GM18907 (cell line): ENCODE measurements at regions not wholly inside any gene's neighbourhood (a gene's known extent, or its start where the extent isn't known, plus 50 kb on each side); places are given as distances from the start of the nearest gene placed in this dataset.
"Not testable (repeated sequence)": the region's sequence is repeated elsewhere in the genome, so short reads cannot be mapped to it uniquely, and the experiment has no call there.

Experiments
- ATAC-seq: cut with Tn5 transposase; IDR thresholded peaks from one replicate; pipeline ENCODE4 v1.9.1; 2021; ENCODE audit warnings: mild to moderate bottlenecking, moderate library complexity; ENCODE audit not compliant: unreplicated experiment

DNA sequence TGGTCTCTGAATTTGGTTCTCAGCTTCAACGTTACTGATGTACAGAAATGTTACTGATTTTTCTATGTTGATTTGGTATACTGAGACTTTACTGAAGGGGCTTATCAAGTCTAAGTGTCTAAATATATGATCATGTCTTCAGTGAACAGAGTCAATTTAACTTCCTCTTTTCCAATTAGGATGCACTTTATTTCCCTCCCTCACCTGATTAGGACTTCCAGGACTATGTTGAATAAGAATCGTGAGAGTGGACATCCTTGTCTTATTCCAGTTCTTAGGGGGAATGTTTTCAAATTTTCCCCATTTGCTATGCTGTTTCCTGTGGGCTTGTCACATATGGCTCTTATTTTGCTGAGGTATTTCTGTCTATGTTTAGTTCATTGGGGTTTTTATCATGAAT, 349.5 kb downstream of the PRR16 start:
- ATAC-seq, result no peak

DNA sequence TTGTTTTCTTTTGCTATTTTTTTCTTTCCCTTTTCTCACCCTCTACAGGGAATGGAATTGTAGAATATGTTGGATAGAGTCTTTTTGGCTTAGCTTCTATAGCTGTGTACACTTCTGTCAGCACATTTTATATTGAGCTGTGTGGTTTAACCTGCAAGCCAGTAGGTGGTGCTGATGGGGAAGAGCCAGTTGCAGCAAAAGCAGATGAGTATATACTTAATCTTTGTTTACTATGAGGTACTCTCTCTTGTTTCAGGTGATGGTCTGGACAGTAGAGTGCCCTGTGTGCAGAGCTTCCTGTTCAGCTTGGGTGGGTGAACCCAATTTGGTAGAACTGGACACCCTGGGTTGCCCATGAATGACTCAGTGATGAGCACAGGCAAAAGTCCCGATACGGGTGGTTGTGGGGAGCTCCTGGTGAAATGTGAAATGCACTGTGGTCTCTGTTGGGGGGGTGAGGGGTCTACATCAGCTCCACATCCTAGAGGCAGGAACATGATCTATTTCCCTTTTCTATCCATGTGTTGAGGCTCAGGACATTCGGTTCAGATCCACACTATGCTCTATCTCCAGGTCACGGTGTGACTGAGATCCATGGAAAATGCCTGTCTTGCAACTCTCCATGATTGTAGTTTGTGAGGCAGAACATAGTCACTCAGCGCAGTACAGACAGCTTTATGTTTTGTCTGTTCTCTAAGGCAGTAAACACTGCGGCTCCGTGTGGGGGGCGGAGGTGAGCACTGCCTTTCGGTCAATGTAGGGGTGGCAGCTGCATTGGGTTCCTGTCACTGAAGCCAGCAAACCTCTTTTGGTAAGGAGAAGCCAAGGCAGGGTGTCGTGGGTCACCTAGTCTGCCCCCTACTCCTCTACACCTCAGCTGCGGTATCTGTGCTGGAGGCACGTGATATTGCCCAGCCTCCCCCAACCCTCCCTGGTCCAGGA, 353.2 kb downstream of the PRR16 start:
- ATAC-seq, result no peak

DNA sequence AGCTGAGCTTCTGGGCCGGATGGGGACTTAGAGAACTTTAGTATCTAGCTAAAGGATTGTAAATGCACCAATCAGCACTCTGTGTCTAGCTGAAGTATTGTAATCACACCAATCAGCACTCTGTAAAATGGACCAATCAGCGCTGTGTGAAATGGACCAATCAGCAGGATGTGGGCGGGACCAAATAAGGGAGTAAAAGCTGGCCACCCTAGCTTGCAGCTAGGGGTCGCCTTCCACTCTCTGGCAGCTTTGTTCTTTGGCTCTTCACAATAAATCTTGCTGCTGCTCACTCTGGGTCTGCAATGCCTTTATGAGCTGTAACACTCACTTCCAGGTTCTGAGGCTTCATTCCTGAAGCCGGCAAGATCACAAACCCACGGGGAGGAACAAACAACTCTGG, 354.0 kb downstream of the PRR16 start:
- no peak for ATAC-seq

DNA sequence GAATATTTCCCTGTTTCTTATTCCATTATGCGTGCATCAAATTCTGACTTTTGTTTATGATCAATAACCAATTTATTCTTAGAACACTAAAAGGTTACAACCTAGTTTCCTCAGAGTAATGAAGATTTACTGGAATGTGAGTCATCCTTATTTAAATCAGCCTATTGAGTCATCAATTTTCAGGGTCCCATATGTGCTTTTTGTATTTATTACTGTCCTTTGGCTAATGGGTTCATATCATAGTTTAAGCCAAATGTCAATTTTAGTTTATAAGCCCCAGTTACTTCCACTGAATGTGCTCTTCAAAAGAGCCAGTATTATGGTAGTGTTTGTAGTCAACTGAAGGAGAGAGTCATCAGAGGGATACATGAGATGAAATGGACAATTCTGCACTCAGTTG, 359.2 kb downstream of the PRR16 start:
- no peak for ATAC-seq

DNA sequence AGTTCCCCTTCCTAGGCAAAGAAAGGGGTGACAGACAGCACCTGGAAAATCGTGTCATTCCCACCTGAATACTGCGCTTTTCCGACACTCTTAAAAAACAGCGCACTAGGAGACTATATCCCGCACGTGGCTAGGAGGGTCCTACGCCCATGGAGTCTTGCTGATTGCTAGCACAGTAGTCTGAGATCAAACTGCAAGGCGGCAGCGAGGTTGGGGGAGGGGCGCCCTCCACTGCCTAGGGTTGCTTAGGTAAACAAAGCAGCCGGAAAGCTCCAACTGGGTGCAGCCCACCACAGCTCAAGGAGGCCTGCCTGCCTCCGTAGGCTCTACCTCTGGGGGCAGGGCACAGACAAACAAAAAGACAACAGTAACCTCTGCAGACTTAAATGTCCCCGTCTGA, 367.5 kb downstream of the PRR16 start:
- not testable (repeated sequence) for ATAC-seq

DNA sequence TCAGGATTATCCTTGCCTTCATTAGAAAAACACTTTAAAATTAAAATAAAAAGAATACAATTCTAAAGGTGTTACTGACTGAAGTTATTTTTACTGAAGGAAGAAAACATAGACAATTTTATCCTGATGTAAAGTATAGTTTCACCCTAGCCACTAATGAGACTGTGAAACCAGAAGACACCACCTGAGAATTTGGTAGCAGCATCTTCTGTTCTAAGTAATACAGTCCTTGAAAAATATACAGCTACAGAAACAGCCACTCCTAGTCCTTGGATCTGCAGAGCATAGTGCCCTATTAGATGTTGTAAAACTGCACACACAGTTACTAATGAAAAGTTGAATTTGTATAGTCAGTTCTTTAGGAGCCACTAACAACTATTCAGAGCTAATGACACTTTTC, 377.7 kb downstream of the PRR16 start:
- no peak for ATAC-seq

DNA sequence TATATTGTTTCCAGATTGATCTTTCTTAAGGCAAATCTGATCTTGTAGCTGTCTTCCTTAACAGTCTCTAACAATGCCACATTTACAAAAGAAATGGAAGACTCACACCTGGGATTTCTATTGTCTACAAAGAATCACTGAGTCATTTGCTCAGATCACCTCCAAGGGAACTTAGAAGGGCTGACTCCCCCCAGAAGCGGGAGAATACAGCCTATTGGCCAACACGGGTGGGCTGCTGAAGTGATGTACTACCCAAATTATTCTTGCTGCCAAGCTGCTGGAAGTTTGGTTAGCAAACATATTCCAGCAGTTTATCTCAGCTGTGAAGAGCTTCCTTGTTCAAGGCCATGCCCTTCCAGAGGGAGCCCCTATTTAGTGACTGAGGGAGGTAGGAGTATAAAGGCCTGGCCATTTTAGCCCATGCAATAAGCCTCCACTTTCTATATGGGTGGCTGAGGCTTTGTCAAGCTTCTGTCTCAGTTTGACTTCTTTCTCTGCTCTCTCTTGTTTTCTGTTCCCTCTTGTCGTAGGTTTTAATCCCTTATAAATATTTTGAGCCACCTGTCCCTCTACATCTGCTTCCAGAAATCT, 379.4 kb downstream of the PRR16 start:
- no peak for ATAC-seq

DNA sequence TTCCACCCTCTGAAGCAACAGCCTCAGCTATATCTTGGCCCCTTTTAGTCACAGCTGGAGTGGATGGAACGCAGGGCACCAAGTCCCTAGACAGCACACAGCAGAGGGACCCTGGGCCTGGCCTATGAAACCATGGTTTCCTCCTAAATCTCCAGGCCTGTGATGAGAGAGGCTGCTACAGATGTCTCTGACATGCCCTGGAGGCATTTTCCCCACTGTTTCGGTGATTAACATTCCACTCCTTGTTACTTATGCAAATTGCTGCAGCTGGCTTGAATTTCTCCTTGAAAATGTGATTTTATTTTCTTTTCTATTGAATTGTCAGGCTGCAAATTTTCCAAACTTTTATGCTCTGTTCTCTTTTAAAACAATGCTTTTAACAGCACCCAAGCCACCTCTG, 384.8 kb downstream of the PRR16 start:
- no peak for ATAC-seq

DNA sequence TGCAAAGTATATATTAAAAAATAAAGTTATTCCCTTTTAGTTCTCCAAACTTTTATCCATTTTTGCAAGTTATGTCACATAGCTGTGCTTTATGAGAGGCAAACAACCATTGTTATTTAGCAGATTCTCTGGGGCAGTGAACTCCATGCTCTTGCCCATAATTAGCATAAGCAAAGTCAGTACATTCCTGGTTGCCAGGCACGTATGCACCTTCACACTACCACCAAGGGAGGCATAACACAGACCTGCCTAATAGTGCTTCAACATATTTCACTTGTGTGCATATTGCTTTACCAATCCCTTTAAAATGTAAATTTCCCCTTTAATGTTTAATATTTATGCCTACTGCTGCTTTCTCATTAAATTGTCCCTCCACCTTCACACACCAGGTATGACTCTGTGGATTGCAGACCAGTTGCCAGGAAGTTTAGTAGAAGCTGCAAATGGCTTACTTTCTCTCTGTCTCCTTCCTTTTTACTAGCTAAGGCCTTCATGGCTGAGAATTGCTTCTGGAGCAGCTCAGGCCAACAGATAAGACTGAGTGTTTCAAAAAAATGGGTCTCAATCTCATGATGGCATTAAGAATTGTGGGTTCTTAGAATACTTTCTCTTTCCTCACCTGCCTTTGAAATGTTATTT, 388.2 kb downstream of the PRR16 start:
- no peak for ATAC-seq

DNA sequence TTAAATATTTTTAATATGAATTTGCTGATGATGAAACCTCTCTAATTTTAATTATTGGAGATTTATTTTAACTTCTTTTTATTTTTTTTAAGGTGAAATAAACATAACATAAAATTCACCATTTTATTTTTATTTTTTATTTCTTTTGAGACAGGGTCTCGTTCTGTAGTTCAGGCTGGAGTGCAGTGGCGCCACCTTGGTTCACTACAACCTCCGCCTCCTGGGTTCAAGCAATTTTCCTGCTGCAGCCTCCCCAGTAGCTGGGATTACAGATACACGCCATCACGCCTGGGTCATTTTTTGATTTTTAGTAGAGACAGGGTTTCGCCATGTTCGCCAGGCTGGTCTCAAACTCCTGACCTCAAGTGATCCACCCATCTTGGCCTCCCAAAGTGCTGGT, 402.9 kb downstream of the PRR16 start:
- ATAC-seq, result no peak

DNA sequence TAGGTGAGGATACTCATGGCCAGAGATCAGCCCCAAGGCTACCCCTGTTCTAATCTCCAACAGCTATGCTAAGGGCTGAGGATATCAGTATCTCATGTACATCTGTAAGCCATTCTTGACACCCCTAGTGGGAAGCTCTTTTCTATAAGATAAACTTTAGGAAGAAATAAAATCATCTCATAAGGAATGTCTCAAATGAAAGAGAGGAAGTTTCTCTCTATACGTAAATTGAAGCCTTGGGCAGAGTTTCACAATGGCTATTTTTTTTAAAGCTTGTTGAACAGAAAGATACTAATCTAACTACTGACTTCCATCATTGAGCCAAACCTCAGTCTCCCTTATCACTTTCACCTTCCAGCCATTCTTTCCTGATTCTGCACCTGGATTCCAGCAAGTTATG, 405.7 kb downstream of the PRR16 start:
- no peak for ATAC-seq

DNA sequence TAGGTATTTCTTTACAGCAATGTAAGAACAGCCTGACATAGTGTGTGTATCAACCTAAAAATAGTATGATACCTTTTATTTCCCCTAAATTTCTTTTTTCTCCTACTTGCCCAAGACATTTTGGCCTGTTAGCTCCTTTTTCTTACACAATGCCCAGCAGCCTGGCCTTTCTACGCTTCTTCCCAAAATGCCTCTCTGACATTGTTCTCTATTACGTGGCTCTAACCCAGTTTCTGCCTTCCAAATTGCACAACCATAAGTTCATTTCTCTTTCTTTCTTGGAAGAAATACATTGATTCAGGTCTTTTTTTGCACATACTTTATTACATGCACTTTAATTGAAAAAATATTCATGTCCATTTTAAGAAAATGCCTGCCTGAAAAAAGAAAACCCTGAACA, 408.2 kb downstream of the PRR16 start:
- ATAC-seq, result no peak

DNA sequence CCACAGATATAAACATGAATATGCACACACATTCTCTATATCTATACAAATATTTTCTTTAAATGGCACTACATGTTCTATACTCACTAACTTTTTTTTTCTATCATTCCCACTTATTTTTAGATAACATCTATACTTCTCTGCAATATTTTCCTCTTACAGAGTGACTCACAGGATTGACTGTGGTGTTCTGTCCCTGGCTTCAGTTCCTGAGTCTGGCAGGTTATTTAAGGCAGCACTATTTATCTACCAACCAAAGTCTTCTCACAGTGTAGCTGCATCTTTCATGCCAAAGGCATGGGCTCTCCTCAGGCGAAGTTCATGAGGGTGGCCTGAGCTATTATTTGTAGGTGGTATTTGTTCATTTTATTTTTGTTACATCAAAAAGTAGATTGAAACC, 409.0 kb downstream of the PRR16 start:
- no peak for ATAC-seq

DNA sequence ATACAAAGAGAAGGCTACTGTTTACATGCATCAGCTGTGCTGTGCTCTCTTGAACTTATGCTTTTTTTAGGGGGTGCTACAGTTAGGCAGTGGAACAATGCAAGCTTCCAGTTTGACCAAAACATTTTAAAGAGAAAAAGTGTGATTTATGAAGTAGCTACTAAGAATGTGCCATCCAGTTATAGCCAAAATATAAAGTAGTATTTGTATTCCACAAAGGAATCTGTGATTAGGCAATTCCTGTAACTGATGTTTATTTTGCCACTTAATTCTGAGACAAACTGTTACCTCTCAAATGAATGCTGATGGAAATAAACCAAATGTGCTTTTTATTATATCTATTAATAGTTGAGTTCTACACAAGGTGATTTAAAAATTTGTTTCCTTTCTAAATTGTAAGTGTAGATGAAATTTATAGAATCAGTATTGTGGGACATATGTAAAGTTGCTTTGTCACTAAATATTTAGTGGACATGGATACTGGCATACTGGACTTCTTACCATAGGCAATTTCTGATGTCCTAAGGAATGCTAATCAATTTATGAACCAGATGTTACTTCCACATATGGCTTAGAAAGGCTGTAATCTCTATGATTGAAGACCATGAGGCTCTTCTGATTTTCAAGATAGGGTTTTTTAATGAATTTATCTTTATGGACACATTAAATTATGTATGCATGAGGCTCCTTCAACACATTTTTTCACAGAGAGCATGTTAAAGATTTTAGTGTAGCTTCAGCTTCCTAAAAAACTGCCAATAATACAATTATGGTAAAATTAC, 410.2 kb downstream of the PRR16 start:
- no peak for ATAC-seq

DNA sequence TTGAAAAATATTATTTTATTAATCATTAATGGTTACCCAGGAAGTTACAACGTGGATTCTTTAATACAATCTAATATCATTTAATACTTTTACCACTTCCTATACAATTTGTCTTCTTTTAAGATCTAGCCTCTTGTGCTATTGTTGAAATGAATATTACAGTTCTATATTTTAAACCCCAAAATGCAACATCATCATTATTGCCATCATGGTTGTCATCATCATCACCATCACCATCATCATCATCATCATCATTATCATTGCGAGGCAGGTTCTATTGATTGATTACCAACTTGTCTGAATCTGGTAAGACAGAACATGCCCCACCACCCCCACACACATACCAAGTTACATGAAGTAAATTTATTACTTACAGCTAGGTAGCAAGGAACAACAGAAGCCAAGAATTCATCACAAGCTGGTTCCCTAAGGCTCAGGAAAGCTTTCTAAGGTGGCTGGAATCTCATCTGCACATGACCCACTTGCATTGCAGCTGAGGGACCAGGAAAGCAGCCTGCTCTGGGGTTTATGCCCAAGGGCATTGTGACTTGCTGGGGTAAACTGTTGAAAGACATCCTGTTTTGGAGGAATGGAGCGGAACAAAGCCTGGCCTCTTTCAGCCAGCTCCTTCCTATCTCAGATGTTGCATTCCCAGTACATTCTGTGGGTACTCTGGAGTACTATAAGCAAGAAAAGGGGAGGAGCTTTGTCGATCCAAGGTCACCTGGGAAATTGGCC, 418.1 kb downstream of the PRR16 start:
- no peak for ATAC-seq

DNA sequence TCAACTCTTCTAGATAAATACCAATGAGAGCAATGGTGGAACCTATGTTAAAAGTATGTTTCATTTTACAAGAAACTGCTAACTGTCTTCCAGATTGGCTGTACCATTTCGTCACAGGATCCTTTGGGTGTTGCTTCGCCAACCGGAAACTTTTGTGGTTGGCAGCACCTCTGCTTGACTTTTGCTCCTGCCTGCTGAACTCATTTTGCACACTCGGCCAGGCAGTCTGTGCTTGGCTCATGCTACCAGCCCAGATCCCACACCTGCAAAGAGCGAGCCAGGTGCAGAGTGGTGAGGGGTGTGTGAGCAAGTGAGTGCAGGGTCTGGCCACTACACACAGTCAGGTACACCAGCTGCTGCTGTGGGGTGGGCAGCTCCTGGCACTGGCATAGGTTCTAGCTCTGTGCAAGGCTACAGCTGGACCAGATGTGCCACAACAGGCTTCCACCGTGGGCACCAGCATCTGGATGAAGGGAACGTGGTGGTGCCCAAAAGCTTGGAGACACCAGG, 422.3 kb downstream of the PRR16 start:
- ATAC-seq, result no peak

DNA sequence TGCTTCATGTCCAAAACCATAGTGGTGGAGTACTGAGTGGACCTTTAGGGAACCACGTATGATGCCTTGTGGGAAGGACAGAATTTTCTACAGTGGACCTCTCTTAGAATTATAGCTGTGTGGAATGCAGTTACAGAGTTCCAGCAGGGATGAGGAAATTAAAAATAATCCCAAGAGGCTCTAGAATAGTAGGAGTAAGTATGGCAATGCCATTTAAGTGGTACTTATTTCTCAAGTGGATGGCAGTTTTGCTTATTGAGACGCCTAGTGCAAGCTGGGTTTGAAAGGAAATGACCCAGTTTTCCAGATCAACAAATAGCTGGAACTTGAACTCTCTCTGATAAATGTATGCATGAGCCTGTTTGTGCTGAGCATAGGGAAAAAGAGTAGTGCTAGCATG, 431.6 kb downstream of the PRR16 start:
- no peak for ATAC-seq

DNA sequence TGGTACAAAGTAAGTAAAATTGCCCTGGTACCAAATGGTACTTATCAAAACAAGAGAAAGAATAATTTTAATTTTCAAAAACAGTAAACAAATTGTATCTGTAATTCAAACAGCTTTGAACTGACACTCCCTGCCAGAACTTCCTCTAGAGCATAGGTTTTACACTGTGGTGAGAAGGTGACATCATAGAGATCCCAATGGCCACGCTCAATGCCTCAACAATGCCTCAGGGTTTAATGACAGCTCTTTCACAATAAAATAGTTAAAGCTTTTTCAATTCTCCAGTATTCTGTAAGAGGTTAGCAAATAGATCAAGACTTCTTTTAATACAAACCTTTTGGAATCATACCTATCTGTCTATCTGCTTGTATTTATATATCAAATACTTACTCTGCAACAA, 437.1 kb downstream of the PRR16 start:
- ATAC-seq, result no peak

DNA sequence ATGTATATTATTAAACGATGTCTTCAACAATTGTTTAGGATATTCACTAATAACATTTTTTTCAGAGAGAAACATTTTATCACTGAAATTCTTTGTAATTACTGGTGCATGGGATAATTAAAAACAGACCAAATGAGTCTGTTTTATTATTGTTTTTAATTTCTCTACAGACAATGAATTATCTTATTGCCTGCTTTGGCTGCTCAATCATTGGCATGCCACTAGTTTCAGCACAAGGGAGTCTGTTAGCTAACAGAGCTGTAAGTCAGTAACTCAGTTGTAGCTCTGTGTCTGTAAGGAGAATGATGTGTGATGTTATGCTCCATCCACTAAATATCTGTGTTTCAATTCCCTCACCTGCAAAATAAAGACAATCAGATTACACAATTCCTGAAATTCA, 443.9 kb downstream of the PRR16 start:
- ATAC-seq, result no peak

DNA sequence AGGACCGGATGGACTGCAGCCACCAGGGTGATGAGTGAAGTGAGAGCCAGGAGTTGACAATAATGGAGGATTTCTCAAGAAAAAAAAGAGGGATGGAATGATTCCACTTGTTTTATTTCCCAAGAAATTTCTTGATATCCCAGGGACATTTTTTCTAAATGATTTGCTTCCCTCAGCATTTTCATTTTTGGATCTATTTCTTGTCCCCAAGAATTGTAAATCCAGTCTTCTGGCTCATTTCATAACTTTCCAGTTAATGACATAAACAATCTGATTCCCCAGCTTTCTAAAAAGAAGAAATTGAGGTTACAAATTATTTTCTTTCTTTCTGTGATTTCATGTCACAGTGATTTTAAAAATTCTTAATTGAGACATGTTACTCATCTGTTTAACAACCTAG, 446.5 kb downstream of the PRR16 start:
- ATAC-seq, result no peak
